PC-3 (cell line): ENCODE measurements at regions not wholly inside any gene's neighbourhood (a gene's known extent, or its start where the extent isn't known, plus 50 kb on each side); places are given as distances from the start of the nearest gene placed in this dataset.
A peak's percentile ranks its signal among the peaks of the same experiment; 100 is the strongest.

Source experiments
- CTCF ChIP-seq: fragments of 300-600 bp; sonication (generic); conservative IDR thresholded peaks from 2 replicates; pipeline ENCODE4 v1.5.1; 2017; ENCODE audit warnings: antibody characterized with exemption, low read depth, mild to moderate bottlenecking, low read length
- EZH2 ChIP-seq: fragments of 300-600 bp; sonication (generic); IDR thresholded peaks from one replicate; pipeline ENCODE4 v1.6.1; 2017; ENCODE audit warnings: antibody characterized with exemption, mild to moderate bottlenecking, low read length; ENCODE audit not compliant: unreplicated experiment
- EZH2phosphoT487 ChIP-seq: fragments of 300-600 bp; sonication (generic); IDR thresholded peaks from 2 replicates; pipeline ENCODE4 v1.6.1; 2018; ENCODE audit warnings: mild to moderate bottlenecking, antibody characterized with exemption, low read length, borderline replicate concordance

DNA sequence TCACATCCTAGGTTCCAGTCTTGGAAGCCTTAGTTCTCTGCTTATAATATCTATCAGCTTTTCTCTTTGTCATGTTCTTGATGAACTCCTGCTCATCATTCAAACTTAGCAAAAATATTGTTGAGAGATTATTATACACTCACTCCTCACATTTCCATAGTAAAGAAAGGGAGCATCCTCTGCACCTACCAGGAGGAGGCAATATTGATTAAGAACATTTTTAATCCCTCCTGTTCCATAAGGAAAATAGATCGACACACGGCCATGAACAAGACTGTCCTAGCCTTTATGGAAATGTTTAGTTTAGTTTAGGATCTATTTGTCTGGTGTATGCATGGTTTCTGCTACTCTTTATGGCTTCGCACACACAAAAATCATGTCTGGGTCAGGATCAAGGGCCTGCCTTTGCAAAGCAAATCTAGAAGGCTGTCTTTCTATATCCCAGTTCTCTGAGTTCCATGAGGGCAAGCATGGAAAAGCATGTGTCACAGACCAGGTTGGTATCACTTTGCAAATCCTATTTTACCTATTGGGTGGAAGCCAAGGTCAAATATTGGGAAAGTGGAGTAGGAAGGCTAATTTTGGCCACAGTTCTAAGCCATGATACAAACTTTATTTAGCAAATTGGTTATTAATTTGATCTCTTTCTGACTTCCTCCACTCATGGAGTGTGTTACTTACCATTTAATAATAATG, 164.4 kb downstream of the MDFIC start:
- peak; percentile 41 for TF ChIP-seq CTCF
- no peak for TF ChIP-seq EZH2
- no peak for TF ChIP-seq EZH2phosphoT487
